H1 (cell line): ENCODE measurements at regions not wholly inside any gene's neighbourhood (a gene's known extent, or its start where the extent isn't known, plus 50 kb on each side); places are given as distances from the start of the nearest gene placed in this dataset.

Experiments used
- CTCF ChIA-PET: fragments of 300-600 bp; sonication (Branson Sonifier 250); formaldehyde crosslinking; loops from one replicate; lab custom pipeline; 2021; ENCODE audit not compliant: partially characterized antibody; lab: Charles Lee
- POLR2A ChIA-PET: fragments of 300-600 bp; sonication (Branson Sonifier 250); formaldehyde crosslinking; loops from one replicate; lab custom pipeline; 2021; ENCODE audit warnings: inconsistent platforms; ENCODE audit not compliant: partially characterized antibody; lab: Charles Lee
- DNase-seq, 2 experiments: peaks; one replicate each; pipeline versions ENCODE4 v3.0.0 to v3.0.0-alpha.2; 2010 to 2022; ENCODE audit warnings: low spot score in 2 of 2, low read depth in 1 of 2, mixed read lengths in 1 of 2
- FAIRE-seq: peaks from 2 replicates; lab custom pipeline; 2011; peaks lifted over from hg19 to GRCh38; lab: Jason Lieb, UNC
- H2AFZ ChIP-seq: 2 replicates; pipeline ENCODE4 v1.8.1; 2012; ENCODE audit warnings: low read length, inconsistent platforms
- H2AK5ac ChIP-seq: 2 replicates; pipeline ENCODE4 v1.6.1; 2013; ENCODE audit warnings: low read depth, low read length
- H2BK120ac ChIP-seq: replicated peaks from 2 replicates; pipeline ENCODE3; 2013; ENCODE audit warnings: low read depth, low read length, inconsistent platforms
- H2BK12ac ChIP-seq: 2 replicates; pipeline ENCODE4 v1.6.1; 2013; ENCODE audit warnings: low read depth, low read length
- H2BK15ac ChIP-seq: 2 replicates; pipeline ENCODE4 v1.6.1; 2013; ENCODE audit warnings: low read length
- H2BK20ac ChIP-seq: 2 replicates; pipeline ENCODE4 v1.6.1; 2013; ENCODE audit warnings: low read length
- H2BK5ac ChIP-seq: 2 replicates; pipeline ENCODE4 v1.6.1; 2013; ENCODE audit warnings: low read depth, low read length
- H3K14ac ChIP-seq: 2 replicates; pipeline ENCODE4 v1.6.1; 2013; ENCODE audit warnings: inconsistent platforms; ENCODE audit not compliant: insufficient read length
- H3K18ac ChIP-seq: 2 replicates; pipeline ENCODE4 v1.6.1; 2013; ENCODE audit warnings: low read length; ENCODE audit errors: extremely low read depth
- H3K23ac ChIP-seq: 2 replicates; pipeline ENCODE4 v1.6.1; 2013; ENCODE audit warnings: inconsistent platforms; ENCODE audit not compliant: insufficient read length
- H3K23me2 ChIP-seq: 2 replicates; pipeline ENCODE4 v1.6.1; 2013; ENCODE audit warnings: low read depth, low read length
- H3K27ac ChIP-seq: 2 replicates; pipeline ENCODE4 v1.6.1; 2011; ENCODE audit warnings: low read depth, low read length, inconsistent platforms
- H3K27me3 ChIP-seq, 4 experiments: replicated peaks in 1 of 4; 1 replicate in 1 of 4; 2 replicates in 3 of 4; pipeline versions ENCODE4 v1.6.1 to v1.8.1; 2011 to 2013; ENCODE audit warnings: low read length in 3 of 4, mild to moderate bottlenecking in 3 of 4, inconsistent platforms in 2 of 4, mixed read lengths in 2 of 4, moderate library complexity in 1 of 4; ENCODE audit not compliant: control insufficient read depth in 3 of 4, insufficient read depth in 3 of 4; ENCODE audit errors: extremely low read depth in 1 of 4
- H3K36me3 ChIP-seq, 4 experiments: 2 replicates each; pipeline versions ENCODE4 v1.6.1 to v1.8.1; 2011 to 2013; ENCODE audit warnings: mild to moderate bottlenecking in 4 of 4, low read length in 3 of 4, moderate library complexity in 2 of 4, control low read depth in 1 of 4, inconsistent platforms in 1 of 4; ENCODE audit not compliant: insufficient read depth in 4 of 4, control insufficient read depth in 2 of 4
- H3K4ac ChIP-seq: replicated peaks from 2 replicates; pipeline ENCODE3; 2013; ENCODE audit warnings: low read length, low read depth, mixed read lengths, inconsistent platforms; ENCODE audit not compliant: insufficient read length
- H3K4me1 ChIP-seq, 4 experiments: replicated peaks in 1 of 4; 1 replicate in 1 of 4; 2 replicates in 3 of 4; pipeline versions ENCODE4 v1.6.1 to v1.8.1; 2011 to 2013; ENCODE audit warnings: low read length in 3 of 4, inconsistent platforms in 2 of 4, mixed read lengths in 1 of 4; ENCODE audit not compliant: insufficient read depth in 4 of 4, control insufficient read depth in 3 of 4
- H3K4me2 ChIP-seq, 2 experiments: 2 replicates each; pipeline versions ENCODE4 v1.6.1 to v1.8.1; 2011 to 2013; ENCODE audit warnings: low read depth in 2 of 2, low read length in 2 of 2, control low read depth in 1 of 2, inconsistent platforms in 1 of 2, mild to moderate bottlenecking in 1 of 2; ENCODE audit not compliant: insufficient read depth in 1 of 2
- H3K4me3 ChIP-seq, 4 experiments: fragments of 200-600, 300-600 bp in 1 of 4; sonication (generic), shearing (Covaris generic), sonication (Bioruptor Twin) in 1 of 4; 2 replicates each; pipeline versions ENCODE4 v1.5.1 to v1.8.1; 2011 to 2016; ENCODE audit warnings: low read length in 4 of 4, low read depth in 3 of 4, control low read depth in 2 of 4, inconsistent platforms in 2 of 4, mild to moderate bottlenecking in 2 of 4, mixed read lengths in 1 of 4, moderate library complexity in 1 of 4; ENCODE audit not compliant: insufficient read depth in 2 of 4; ENCODE audit errors: extremely low read depth in 1 of 4
- H3K56ac ChIP-seq: replicated peaks from 2 replicates; pipeline ENCODE3; 2013; ENCODE audit warnings: low read depth, mild to moderate bottlenecking, mixed read lengths, low read length, inconsistent platforms; ENCODE audit not compliant: insufficient read length
- H3K79me1 ChIP-seq: 2 replicates; pipeline ENCODE4 v1.6.1; 2013; ENCODE audit warnings: low read depth, low read length, control low read depth
- H3K79me2 ChIP-seq, 2 experiments: 2 replicates each; pipeline versions ENCODE4 v1.6.1 to v1.8.1; 2012 to 2013; ENCODE audit warnings: low read length in 2 of 2, mild to moderate bottlenecking in 2 of 2, inconsistent platforms in 1 of 2; ENCODE audit not compliant: insufficient read depth in 2 of 2, control insufficient read depth in 1 of 2
- H3K9ac ChIP-seq, 4 experiments: replicated peaks in 1 of 4; 1 replicate in 1 of 4; 2 replicates in 3 of 4; pipeline versions ENCODE4 v1.6.1 to v1.8.1; 2011 to 2013; ENCODE audit warnings: low read depth in 3 of 4, low read length in 3 of 4, control low read depth in 2 of 4, mild to moderate bottlenecking in 2 of 4, moderate library complexity in 2 of 4, inconsistent platforms in 1 of 4; ENCODE audit errors: extremely low read depth in 1 of 4
- H3K9me3 ChIP-seq, 2 experiments: 2 replicates each; pipeline versions ENCODE4 v1.6.1 to v1.8.1; 2012 to 2013; ENCODE audit warnings: mild to moderate bottlenecking in 2 of 2, moderate library complexity in 2 of 2, control low read depth in 1 of 2, inconsistent platforms in 1 of 2, low read depth in 1 of 2, low read length in 1 of 2, mixed read lengths in 1 of 2; ENCODE audit not compliant: insufficient read depth in 2 of 2
- H4K20me1 ChIP-seq, 2 experiments: replicated peaks in 1 of 2; 2 replicates each; pipeline versions ENCODE3 to v1.8.1; 2011 to 2013; ENCODE audit warnings: inconsistent platforms in 2 of 2, low read length in 2 of 2, mild to moderate bottlenecking in 1 of 2; ENCODE audit not compliant: insufficient read depth in 2 of 2, control insufficient read depth in 1 of 2
- H4K5ac ChIP-seq: 2 replicates; pipeline ENCODE4 v1.6.1; 2013; ENCODE audit warnings: low read length, low read depth, mixed read lengths, inconsistent platforms; ENCODE audit not compliant: insufficient read length
- H4K8ac ChIP-seq: 2 replicates; pipeline ENCODE4 v1.8.0; 2013; ENCODE audit warnings: mild to moderate bottlenecking, moderate library complexity, low read length, inconsistent platforms; ENCODE audit not compliant: insufficient read depth; ENCODE audit errors: extremely low read depth
- H4K91ac ChIP-seq: replicated peaks from 2 replicates; pipeline ENCODE3; 2013; ENCODE audit warnings: low read length, mixed read lengths, inconsistent platforms; ENCODE audit not compliant: insufficient read length
- BCL11A ChIP-seq, 2 experiments: IDR thresholded peaks; one replicate each; pipeline ENCODE4 v1.6.1; 2011; ENCODE audit warnings: low read depth in 2 of 2, low read length in 2 of 2, mild to moderate bottlenecking in 2 of 2
- EGR1 ChIP-seq: IDR thresholded peaks from 2 replicates; pipeline ENCODE4 v1.6.1; 2011; ENCODE audit warnings: low read depth, low read length, borderline replicate concordance
- EP300 ChIP-seq, 2 experiments: IDR thresholded peaks; 1 replicate in 1 of 2; 2 replicates in 1 of 2; pipeline ENCODE4 v1.6.1; 2011 to 2012; ENCODE audit warnings: low read depth in 2 of 2, low read length in 2 of 2, mild to moderate bottlenecking in 2 of 2, borderline replicate concordance in 1 of 2, inconsistent platforms in 1 of 2, moderate library complexity in 1 of 2
- GABPA ChIP-seq: IDR thresholded peaks from 2 replicates; pipeline ENCODE4 v1.6.1; 2011; ENCODE audit warnings: mild to moderate bottlenecking, low read length, moderate library complexity, borderline replicate concordance; ENCODE audit not compliant: insufficient read depth
- HDAC2 ChIP-seq, 2 experiments: fragments of 300-600 bp in 1 of 2; sonication (generic) in 1 of 2; IDR thresholded peaks; 2 replicates each; pipeline ENCODE4 v1.6.1; 2011 to 2012; ENCODE audit warnings: low read depth in 2 of 2, low read length in 2 of 2, mild to moderate bottlenecking in 2 of 2, moderate library complexity in 2 of 2, borderline replicate concordance in 1 of 2, inconsistent platforms in 1 of 2
- RAD21 ChIP-seq, 2 experiments: IDR thresholded peaks in 1 of 2; conservative IDR thresholded peaks in 1 of 2; 2 replicates each; pipeline ENCODE4 v1.6.1; 2011; ENCODE audit warnings: low read depth in 2 of 2, low read length in 2 of 2, improper control_type of control experiment in 1 of 2, inconsistent platforms in 1 of 2, mild to moderate bottlenecking in 1 of 2, moderate library complexity in 1 of 2
- RFX5 ChIP-seq: IDR thresholded peaks from 2 replicates; pipeline ENCODE4 v1.6.1; 2011; ENCODE audit warnings: low read depth, low read length, improper control_type of control experiment, borderline replicate concordance
- SP2 ChIP-seq: IDR thresholded peaks from 2 replicates; pipeline ENCODE4 v1.6.1; 2012; ENCODE audit warnings: mild to moderate bottlenecking, low read length, inconsistent platforms
- TBP ChIP-seq: IDR thresholded peaks from 2 replicates; pipeline ENCODE4 v1.6.1; 2011; ENCODE audit warnings: low read depth, low read length, improper control_type of control experiment
- TCF12 ChIP-seq: IDR thresholded peaks from 2 replicates; pipeline ENCODE4 v1.6.1; 2011; ENCODE audit warnings: low read depth, mild to moderate bottlenecking, low read length
- WGBS, 2 experiments: shearing (Covaris generic) in 1 of 2; methylation state at CpG; one replicate each; pipeline versions ENCODE4 v1.1.6 to v1.1.7; 2013 to 2015; ENCODE audit warnings: low lambda C conversion rate in 2 of 2, mixed read lengths in 2 of 2, inconsistent platforms in 1 of 2, low coverage in 1 of 2, missing lambda C conversion rate in 1 of 2; ENCODE audit not compliant: insufficient replicate concordance in 2 of 2, insufficient coverage in 1 of 2, insufficient read length in 1 of 2; ENCODE audit errors: extremely low coverage in 1 of 2, missing lambda C conversion rate in 1 of 2; 5-methylcytosine and 5-hydroxymethylcytosine counted together
- TF ChIP-seq, protein P1 (sequence below): IDR thresholded peaks from 2 replicates; pipeline ENCODE4 v1.6.1; 2012; ENCODE audit warnings: inconsistent platforms
- TF ChIP-seq, protein P2 (sequence below): IDR thresholded peaks from 2 replicates; pipeline ENCODE4 v1.6.1; 2011; ENCODE audit warnings: low read depth, mild to moderate bottlenecking, low read length; ENCODE audit not compliant: insufficient read depth

DNA sequence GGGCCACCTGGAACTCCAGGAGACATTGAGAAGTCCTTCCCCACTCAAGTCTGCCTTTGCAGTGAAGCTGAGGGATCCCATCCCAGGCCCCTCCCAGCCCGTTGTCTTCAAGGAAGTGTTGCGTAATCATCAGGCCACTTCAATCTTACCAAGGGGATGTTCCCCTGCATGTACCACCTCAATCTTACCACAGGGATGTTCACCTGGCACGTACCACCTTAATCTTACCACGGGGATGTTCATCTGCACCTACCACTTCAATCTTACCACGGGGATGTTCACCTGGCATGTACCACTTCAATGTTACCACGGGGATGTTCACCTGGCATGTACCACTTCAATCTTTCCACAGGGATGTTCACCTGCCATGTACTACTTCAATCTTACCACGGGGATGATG, 108.0 kb upstream of the SYN3 start:
- CTCF ChIA-PET, result no interaction called here
- DNase-seq, result no peak
- no peak for TF ChIP-seq HDAC2 (IDR thresholded peaks at IDR 0.05; ENCODE audit: borderline replicate concordance in 1 of 2, low read depth in 2 of 2, low read length in 2 of 2)
- TF ChIP-seq TCF12, result no peak
- TF ChIP-seq RFX5, result no peak
- no peak for TF ChIP-seq SP2
- TF ChIP-seq EP300 (IDR thresholded peaks at IDR 0.05; ENCODE audit: borderline replicate concordance in 1 of 2, low read depth in 2 of 2, low read length in 2 of 2), result 0 out of 3 replicates have a peak, but pooled peaks of 1 of the 2 experiments have one; percentile 78
- no peak for TF ChIP-seq EGR1
- no peak for TF ChIP-seq BCL11A (IDR thresholded peaks at IDR 0.05; ENCODE audit: low read depth in 2 of 2, low read length in 2 of 2)
- TF ChIP-seq TBP, result no peak
- TF ChIP-seq GABPA, result no peak
- TF ChIP-seq, protein P1, sequence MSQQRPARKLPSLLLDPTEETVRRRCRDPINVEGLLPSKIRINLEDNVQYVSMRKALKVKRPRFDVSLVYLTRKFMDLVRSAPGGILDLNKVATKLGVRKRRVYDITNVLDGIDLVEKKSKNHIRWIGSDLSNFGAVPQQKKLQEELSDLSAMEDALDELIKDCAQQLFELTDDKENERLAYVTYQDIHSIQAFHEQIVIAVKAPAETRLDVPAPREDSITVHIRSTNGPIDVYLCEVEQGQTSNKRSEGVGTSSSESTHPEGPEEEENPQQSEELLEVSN, result no peak
- TF ChIP-seq, protein P2, sequence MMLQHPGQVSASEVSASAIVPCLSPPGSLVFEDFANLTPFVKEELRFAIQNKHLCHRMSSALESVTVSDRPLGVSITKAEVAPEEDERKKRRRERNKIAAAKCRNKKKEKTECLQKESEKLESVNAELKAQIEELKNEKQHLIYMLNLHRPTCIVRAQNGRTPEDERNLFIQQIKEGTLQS, result no peak
- TF ChIP-seq RAD21 (IDR thresholded peaks at IDR 0.05 in 1 of 2, conservative IDR thresholded peaks at IDR 0.05 in 1 of 2; ENCODE audit: low read depth in 2 of 2, low read length in 2 of 2), result no peak

More for the DNA sequence above, 108.0 kb upstream of the SYN3 start:
- Histone ChIP-seq H3K27me3 (peaks cover 0 to 2% (median 0%) of the 10 kb centered on the region in 4 experiments; a peak in 3 of 7 replicates), H3K56ac (no peak overlapping the region), H3K14ac (no peak overlapping the region), H2BK12ac (no peak overlapping the region), H2BK15ac (no peak overlapping the region), H4K5ac (no peak overlapping the region), H3K4ac (no peak overlapping the region), H3K27ac (no peak overlapping the region), H2BK120ac (no peak overlapping the region), H3K4me2 (no peak overlapping the region), H3K79me2 (no peaks in the 10 kb centered on the region), H3K23me2 (no peaks in the 10 kb centered on the region), H2BK20ac (no peak overlapping the region), H4K8ac (no peak overlapping the region), H3K23ac (no peak overlapping the region), H3K4me3 (no peak overlapping the region), H3K79me1 (no peaks in the 10 kb centered on the region), H2AFZ (no peak overlapping the region), H3K9ac (no peak overlapping the region), H3K18ac (no peak overlapping the region), H2AK5ac (peak overlapping the region; percentile 58; the same call in 1 of the 2 replicates), H4K91ac (no peak overlapping the region), H3K36me3 (no peaks in the 10 kb centered on the region), H3K9me3 (0 out of 4 replicates have a peak, but pooled peaks cover 0 to under 1% of the 10 kb centered on the region in 2 experiments), H2BK5ac (no peak overlapping the region), H3K4me1 (no peaks in the 10 kb centered on the region), H4K20me1 (no peaks in the 10 kb centered on the region)
- WGBS, 2 experiments, result 84% methylated on average over 7 of the region's 7 CpGs; no CpG with 5 or more reads in 1 of the 2 experiments
- POLR2A ChIA-PET, result no interaction called here
- FAIRE-seq, result peak; percentile 60
